ENCODE measurements at regions not wholly inside any gene's neighbourhood (a gene's known extent, or its start where the extent isn't known, plus 50 kb on each side); places are given as distances from the start of the nearest gene placed in this dataset.

DNA sequence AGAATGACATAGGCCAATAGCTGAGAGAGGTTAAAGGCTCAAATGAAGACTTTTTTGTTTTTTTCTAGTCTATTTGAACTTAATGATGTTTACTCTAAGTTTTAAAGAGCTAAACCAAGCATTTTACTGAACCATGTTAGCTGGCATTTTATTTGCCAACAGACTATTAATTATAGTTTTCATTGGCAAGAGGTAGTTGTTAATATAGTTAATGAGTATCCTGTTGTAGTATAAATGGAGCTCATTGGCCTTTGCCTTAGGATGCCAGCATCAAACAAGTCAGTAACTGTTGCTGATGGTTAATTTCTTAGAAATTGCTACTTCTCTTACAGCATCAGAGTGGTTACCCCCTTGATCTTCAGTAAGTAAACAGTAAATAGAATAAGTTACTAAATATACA, 339.0 kb upstream of the B3GALT2 start:
- TF ChIP-seq ESRRG (CRISPR knock-in tag; IDR thresholded peaks at IDR 0.05) (no peak), CSDC2 (CRISPR knock-in tag; IDR thresholded peaks at IDR 0.05) (no peak), ZNF8 (CRISPR knock-in tag; IDR thresholded peaks at IDR 0.05) (no peak), ZFP3 (CRISPR knock-in tag; IDR thresholded peaks at IDR 0.05) (no peak), ZNF565 (CRISPR knock-in tag; conservative IDR thresholded peaks at IDR 0.05; ENCODE audit: low read depth) (no peak), GLIS3 (CRISPR knock-in tag; IDR thresholded peaks at IDR 0.05) (no peak), SNAI2 (CRISPR knock-in tag; IDR thresholded peaks at IDR 0.05) (no peak), OSR1 (CRISPR knock-in tag; IDR thresholded peaks at IDR 0.05) (no peak), ZNF70 (CRISPR knock-in tag; IDR thresholded peaks at IDR 0.05) (no peak), ISL1 (CRISPR knock-in tag; IDR thresholded peaks at IDR 0.05) (no peak), ZC3H10 (CRISPR knock-in tag; IDR thresholded peaks at IDR 0.05) (no peak), ZFP30 (CRISPR knock-in tag; IDR thresholded peaks at IDR 0.05) (no peak), BACH2 (CRISPR knock-in tag; IDR thresholded peaks at IDR 0.05; ENCODE audit: borderline replicate concordance) (no peak)
- TF ChIP-seq, protein P1, sequence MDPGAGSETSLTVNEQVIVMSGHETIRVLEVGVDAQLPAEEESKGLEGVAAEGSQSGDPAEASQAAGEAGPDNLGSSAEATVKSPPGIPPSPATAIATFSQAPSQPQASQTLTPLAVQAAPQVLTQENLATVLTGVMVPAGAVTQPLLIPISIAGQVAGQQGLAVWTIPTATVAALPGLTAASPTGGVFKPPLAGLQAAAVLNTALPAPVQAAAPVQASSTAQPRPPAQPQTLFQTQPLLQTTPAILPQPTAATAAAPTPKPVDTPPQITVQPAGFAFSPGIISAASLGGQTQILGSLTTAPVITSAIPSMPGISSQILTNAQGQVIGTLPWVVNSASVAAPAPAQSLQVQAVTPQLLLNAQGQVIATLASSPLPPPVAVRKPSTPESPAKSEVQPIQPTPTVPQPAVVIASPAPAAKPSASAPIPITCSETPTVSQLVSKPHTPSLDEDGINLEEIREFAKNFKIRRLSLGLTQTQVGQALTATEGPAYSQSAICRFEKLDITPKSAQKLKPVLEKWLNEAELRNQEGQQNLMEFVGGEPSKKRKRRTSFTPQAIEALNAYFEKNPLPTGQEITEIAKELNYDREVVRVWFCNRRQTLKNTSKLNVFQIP (CRISPR knock-in tag; IDR thresholded peaks at IDR 0.05; ENCODE audit: borderline replicate concordance, low read depth) = no peak
- TF ChIP-seq, protein P2, sequence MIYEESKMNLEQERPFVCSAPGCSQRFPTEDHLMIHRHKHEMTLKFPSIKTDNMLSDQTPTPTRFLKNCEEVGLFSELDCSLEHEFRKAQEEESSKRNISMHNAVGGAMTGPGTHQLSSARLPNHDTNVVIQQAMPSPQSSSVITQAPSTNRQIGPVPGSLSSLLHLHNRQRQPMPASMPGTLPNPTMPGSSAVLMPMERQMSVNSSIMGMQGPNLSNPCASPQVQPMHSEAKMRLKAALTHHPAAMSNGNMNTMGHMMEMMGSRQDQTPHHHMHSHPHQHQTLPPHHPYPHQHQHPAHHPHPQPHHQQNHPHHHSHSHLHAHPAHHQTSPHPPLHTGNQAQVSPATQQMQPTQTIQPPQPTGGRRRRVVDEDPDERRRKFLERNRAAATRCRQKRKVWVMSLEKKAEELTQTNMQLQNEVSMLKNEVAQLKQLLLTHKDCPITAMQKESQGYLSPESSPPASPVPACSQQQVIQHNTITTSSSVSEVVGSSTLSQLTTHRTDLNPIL (CRISPR knock-in tag; IDR thresholded peaks at IDR 0.05; ENCODE audit: low read depth) = no peak
- TF ChIP-seq, protein P3, sequence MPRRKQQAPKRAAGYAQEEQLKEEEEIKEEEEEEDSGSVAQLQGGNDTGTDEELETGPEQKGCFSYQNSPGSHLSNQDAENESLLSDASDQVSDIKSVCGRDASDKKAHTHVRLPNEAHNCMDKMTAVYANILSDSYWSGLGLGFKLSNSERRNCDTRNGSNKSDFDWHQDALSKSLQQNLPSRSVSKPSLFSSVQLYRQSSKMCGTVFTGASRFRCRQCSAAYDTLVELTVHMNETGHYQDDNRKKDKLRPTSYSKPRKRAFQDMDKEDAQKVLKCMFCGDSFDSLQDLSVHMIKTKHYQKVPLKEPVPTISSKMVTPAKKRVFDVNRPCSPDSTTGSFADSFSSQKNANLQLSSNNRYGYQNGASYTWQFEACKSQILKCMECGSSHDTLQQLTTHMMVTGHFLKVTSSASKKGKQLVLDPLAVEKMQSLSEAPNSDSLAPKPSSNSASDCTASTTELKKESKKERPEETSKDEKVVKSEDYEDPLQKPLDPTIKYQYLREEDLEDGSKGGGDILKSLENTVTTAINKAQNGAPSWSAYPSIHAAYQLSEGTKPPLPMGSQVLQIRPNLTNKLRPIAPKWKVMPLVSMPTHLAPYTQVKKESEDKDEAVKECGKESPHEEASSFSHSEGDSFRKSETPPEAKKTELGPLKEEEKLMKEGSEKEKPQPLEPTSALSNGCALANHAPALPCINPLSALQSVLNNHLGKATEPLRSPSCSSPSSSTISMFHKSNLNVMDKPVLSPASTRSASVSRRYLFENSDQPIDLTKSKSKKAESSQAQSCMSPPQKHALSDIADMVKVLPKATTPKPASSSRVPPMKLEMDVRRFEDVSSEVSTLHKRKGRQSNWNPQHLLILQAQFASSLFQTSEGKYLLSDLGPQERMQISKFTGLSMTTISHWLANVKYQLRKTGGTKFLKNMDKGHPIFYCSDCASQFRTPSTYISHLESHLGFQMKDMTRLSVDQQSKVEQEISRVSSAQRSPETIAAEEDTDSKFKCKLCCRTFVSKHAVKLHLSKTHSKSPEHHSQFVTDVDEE (CRISPR knock-in tag; IDR thresholded peaks at IDR 0.05) = no peak
- ATAC-seq = no peak

DNA sequence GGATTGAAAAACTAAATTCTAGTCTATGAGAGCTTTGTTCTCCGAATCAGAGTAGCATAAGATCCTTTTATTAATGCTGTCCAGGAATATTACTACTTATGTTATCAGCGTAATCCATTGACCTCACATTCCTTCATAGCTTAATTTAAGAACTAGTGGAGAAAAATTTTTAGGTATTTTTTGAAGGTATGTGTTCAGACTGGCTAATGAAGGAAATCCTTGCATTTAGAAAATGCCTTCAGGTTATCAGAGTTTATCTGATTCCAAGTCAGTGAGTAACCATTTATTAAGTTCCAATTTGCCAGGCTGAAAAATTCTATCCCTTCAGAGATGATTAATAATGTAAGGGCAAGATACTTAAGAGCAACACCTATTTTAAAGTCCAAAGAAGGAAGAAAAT, 338.2 kb upstream of the B3GALT2 start:
- no peak for TF ChIP-seq ZFP30 (CRISPR knock-in tag; IDR thresholded peaks at IDR 0.05)
- TF ChIP-seq, protein P2 (CRISPR knock-in tag; IDR thresholded peaks at IDR 0.05; ENCODE audit: low read depth) = no peak
- TF ChIP-seq, protein P4, sequence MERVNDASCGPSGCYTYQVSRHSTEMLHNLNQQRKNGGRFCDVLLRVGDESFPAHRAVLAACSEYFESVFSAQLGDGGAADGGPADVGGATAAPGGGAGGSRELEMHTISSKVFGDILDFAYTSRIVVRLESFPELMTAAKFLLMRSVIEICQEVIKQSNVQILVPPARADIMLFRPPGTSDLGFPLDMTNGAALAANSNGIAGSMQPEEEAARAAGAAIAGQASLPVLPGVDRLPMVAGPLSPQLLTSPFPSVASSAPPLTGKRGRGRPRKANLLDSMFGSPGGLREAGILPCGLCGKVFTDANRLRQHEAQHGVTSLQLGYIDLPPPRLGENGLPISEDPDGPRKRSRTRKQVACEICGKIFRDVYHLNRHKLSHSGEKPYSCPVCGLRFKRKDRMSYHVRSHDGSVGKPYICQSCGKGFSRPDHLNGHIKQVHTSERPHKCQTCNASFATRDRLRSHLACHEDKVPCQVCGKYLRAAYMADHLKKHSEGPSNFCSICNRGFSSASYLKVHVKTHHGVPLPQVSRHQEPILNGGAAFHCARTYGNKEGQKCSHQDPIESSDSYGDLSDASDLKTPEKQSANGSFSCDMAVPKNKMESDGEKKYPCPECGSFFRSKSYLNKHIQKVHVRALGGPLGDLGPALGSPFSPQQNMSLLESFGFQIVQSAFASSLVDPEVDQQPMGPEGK (CRISPR knock-in tag; IDR thresholded peaks at IDR 0.05; ENCODE audit: borderline replicate concordance) = no peak
- no peak for TF ChIP-seq RARB (CRISPR knock-in tag; IDR thresholded peaks at IDR 0.05)
- no peak for TF ChIP-seq GLIS3 (CRISPR knock-in tag; IDR thresholded peaks at IDR 0.05)
- TF ChIP-seq SNAI2 (CRISPR knock-in tag; IDR thresholded peaks at IDR 0.05) = no peak
- no peak for TF ChIP-seq ZFP3 (CRISPR knock-in tag; IDR thresholded peaks at IDR 0.05)
- no peak for TF ChIP-seq ZNF70 (CRISPR knock-in tag; IDR thresholded peaks at IDR 0.05)
- TF ChIP-seq ARNTL (CRISPR knock-in tag; IDR thresholded peaks at IDR 0.05; ENCODE audit: borderline replicate concordance, low read depth) = no peak
- TF ChIP-seq, protein P1 (CRISPR knock-in tag; IDR thresholded peaks at IDR 0.05; ENCODE audit: borderline replicate concordance, low read depth) = no peak
- no peak for TF ChIP-seq BACH2 (CRISPR knock-in tag; IDR thresholded peaks at IDR 0.05; ENCODE audit: borderline replicate concordance)
- no peak for TF ChIP-seq ZNF565 (CRISPR knock-in tag; conservative IDR thresholded peaks at IDR 0.05; ENCODE audit: low read depth)
- TF ChIP-seq TOX (CRISPR knock-in tag; IDR thresholded peaks at IDR 0.05; ENCODE audit: borderline replicate concordance) = no peak
- TF ChIP-seq ESRRG (CRISPR knock-in tag; IDR thresholded peaks at IDR 0.05) = no peak
- TF ChIP-seq, protein P5, sequence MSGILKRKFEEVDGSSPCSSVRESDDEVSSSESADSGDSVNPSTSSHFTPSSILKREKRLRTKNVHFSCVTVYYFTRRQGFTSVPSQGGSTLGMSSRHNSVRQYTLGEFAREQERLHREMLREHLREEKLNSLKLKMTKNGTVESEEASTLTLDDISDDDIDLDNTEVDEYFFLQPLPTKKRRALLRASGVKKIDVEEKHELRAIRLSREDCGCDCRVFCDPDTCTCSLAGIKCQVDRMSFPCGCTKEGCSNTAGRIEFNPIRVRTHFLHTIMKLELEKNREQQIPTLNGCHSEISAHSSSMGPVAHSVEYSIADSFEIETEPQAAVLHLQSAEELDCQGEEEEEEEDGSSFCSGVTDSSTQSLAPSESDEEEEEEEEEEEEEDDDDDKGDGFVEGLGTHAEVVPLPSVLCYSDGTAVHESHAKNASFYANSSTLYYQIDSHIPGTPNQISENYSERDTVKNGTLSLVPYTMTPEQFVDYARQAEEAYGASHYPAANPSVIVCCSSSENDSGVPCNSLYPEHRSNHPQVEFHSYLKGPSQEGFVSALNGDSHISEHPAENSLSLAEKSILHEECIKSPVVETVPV (CRISPR knock-in tag; IDR thresholded peaks at IDR 0.05) = no peak
- no peak for TF ChIP-seq OSR1 (CRISPR knock-in tag; IDR thresholded peaks at IDR 0.05)
- no peak for TF ChIP-seq ZNF8 (CRISPR knock-in tag; IDR thresholded peaks at IDR 0.05)
- no peak for TF ChIP-seq ISL1 (CRISPR knock-in tag; IDR thresholded peaks at IDR 0.05)
- ATAC-seq = no peak
